K562 (cell line): ENCODE measurements at regions not wholly inside any gene's neighbourhood (a gene's known extent, or its start where the extent isn't known, plus 50 kb on each side); places are given as distances from the start of the nearest gene placed in this dataset.

Experiments
- ATAC-seq: fragments of 200-7000 bp; cut with Tn5 transposase; 3 replicates; pipeline ENCODE4 v1.9.1; 2020; ENCODE audit warnings: moderate library complexity
- BruUV-seq: library from RNA; stranded (reverse); fragments of 400-500 nt; replicated peaks from 2 replicates; lab custom pipeline; 2021; lab: Mats Ljungman, UMichigan
- CTCF ChIA-PET: fragments of 300-600 bp; formaldehyde crosslinking; extraction: SDS; loops from one replicate; lab custom pipeline; 2021; ENCODE audit warnings: low intra/inter-chr PET ratio; lab: Yijun Ruan, JAX
- POLR2A ChIA-PET: fragments of 300-600, 350-650 bp; sonication (Branson Sonifier 250); formaldehyde crosslinking; extraction: SDS; loops from one replicate; lab custom pipeline; 2021; ENCODE audit warnings: antibody characterized with exemption, inconsistent platforms; lab: Yijun Ruan, JAX
- DNase-seq, 4 experiments: peaks; one replicate each; pipeline versions ENCODE4 v3.0.0 to v3.0.0-alpha.2; 2011 to 2018; ENCODE audit warnings: low spot score in 3 of 4, mixed read lengths in 3 of 4; ENCODE audit errors: extremely low read depth in 1 of 4
- FAIRE-seq: peaks from 2 replicates; lab custom pipeline; 2011; peaks lifted over from hg19 to GRCh38; lab: Jason Lieb, UNC
- H2AFZ ChIP-seq: 2 replicates; pipeline ENCODE4 v1.6.0; 2011; ENCODE audit warnings: low read depth, low read length, control low read depth, inconsistent platforms
- H3K27ac ChIP-seq: fragments of 200-600 bp; 3 replicates; pipeline ENCODE4 v1.8.0; 2011; ENCODE audit warnings: low read depth, mild to moderate bottlenecking, control low read depth, inconsistent platforms, low read length, moderate library complexity, mixed read lengths; ENCODE audit errors: extremely low read depth
- H3K27me3 ChIP-seq, 2 experiments: fragments of 300-600 bp in 1 of 2; 2 replicates in 1 of 2; 3 replicates in 1 of 2; pipeline versions ENCODE4 v1.6.0 to v1.8.0; 2011; ENCODE audit warnings: inconsistent platforms in 2 of 2, low read length in 2 of 2, mild to moderate bottlenecking in 1 of 2, mixed read lengths in 1 of 2, moderate library complexity in 1 of 2; ENCODE audit not compliant: control insufficient read depth in 2 of 2, insufficient read depth in 2 of 2
- H3K36me3 ChIP-seq: fragments of 300-600 bp; 3 replicates; pipeline ENCODE4 v1.8.0; 2011; ENCODE audit warnings: mild to moderate bottlenecking, low read length, inconsistent platforms; ENCODE audit not compliant: control insufficient read depth, insufficient read depth
- H3K4me1 ChIP-seq, 2 experiments: fragments of 200-600 bp in 1 of 2; replicated peaks in 1 of 2; 2 replicates in 1 of 2; 3 replicates in 1 of 2; pipeline versions ENCODE4 v1.5.1 to v1.8.0; 2011; ENCODE audit warnings: inconsistent platforms in 2 of 2, low read length in 2 of 2, mild to moderate bottlenecking in 1 of 2, mixed read lengths in 1 of 2, moderate library complexity in 1 of 2; ENCODE audit not compliant: control insufficient read depth in 2 of 2, insufficient read depth in 2 of 2
- H3K4me2 ChIP-seq: 2 replicates; pipeline ENCODE4 v1.6.1; 2011; ENCODE audit warnings: low read length, control low read depth, inconsistent platforms, mixed read lengths; ENCODE audit not compliant: insufficient read depth
- H3K4me3 ChIP-seq: fragments of 200-600 bp; sonication (generic), shearing (Covaris generic); 2 replicates; pipeline ENCODE4 v1.5.1; 2016; ENCODE audit warnings: control low read depth, inconsistent platforms
- H3K79me2 ChIP-seq: fragments of 200-600 bp; 3 replicates; pipeline ENCODE4 v1.8.0; 2011; ENCODE audit warnings: low read length, inconsistent platforms; ENCODE audit not compliant: control insufficient read depth, insufficient read depth
- H3K9ac ChIP-seq, 2 experiments: 2 replicates each; pipeline versions ENCODE4 v1.6.0 to v1.6.1; 2011; ENCODE audit warnings: low read depth in 2 of 2, low read length in 2 of 2, control low read depth in 1 of 2, inconsistent platforms in 1 of 2, mild to moderate bottlenecking in 1 of 2, mixed read lengths in 1 of 2; ENCODE audit not compliant: insufficient read depth in 1 of 2
- H3K9me1 ChIP-seq: one replicate; pipeline ENCODE4 v1.6.0; 2011; ENCODE audit warnings: inconsistent platforms, mild to moderate bottlenecking, low read length, moderate library complexity; ENCODE audit not compliant: control insufficient read depth, insufficient read depth
- H3K9me3 ChIP-seq: replicated peaks from 2 replicates; pipeline ENCODE4 v1.5.1; 2011; ENCODE audit warnings: low read depth, low read length, inconsistent platforms; ENCODE audit not compliant: control insufficient read depth, insufficient read depth
- H4K20me1 ChIP-seq: replicated peaks from 2 replicates; pipeline ENCODE4 v1.6.1; 2011; ENCODE audit warnings: low read length, inconsistent platforms, mixed read lengths; ENCODE audit not compliant: control insufficient read depth, insufficient read depth
- ASH1L ChIP-seq: fragments of 450-650 bp; IDR thresholded peaks from 2 replicates; pipeline ENCODE4 v1.6.1; 2018; ENCODE audit warnings: borderline replicate concordance, mild to moderate bottlenecking, low read depth; ENCODE audit not compliant: partially characterized antibody
- CTCF ChIP-seq, 3 experiments: IDR thresholded peaks in 2 of 3; conservative IDR thresholded peaks in 1 of 3; 2 replicates each; pipeline ENCODE4 v1.5.1; 2011 to 2012; ENCODE audit warnings: low read length in 3 of 3, mild to moderate bottlenecking in 3 of 3, control low read depth in 2 of 3, improper control_type of control experiment in 1 of 3, inconsistent platforms in 1 of 3, low read depth in 1 of 3, mixed read lengths in 1 of 3, moderate library complexity in 1 of 3; ENCODE audit not compliant: insufficient read depth in 2 of 3
- CTCFL ChIP-seq: IDR thresholded peaks from 2 replicates; pipeline ENCODE4 v1.6.1; 2011; ENCODE audit warnings: borderline replicate concordance, low read depth, mild to moderate bottlenecking, moderate library complexity, low read length; ENCODE audit not compliant: insufficient read depth, poor library complexity, severe bottlenecking
- MTA1 ChIP-seq: fragments of 450-650 bp; IDR thresholded peaks from 2 replicates; pipeline ENCODE4 v1.6.1; 2017; ENCODE audit warnings: borderline replicate concordance
- PHF8 ChIP-seq: fragments of 200-600 bp; sonication (generic); IDR thresholded peaks from 2 replicates; pipeline ENCODE4 v1.6.1; 2012; ENCODE audit warnings: mixed run types, mild to moderate bottlenecking, inconsistent platforms, low read length, moderate library complexity, borderline replicate concordance
- RAD21 ChIP-seq, 2 experiments: fragments of 250-450 bp in 1 of 2; fragments of 450-650 bp in 1 of 2; sonication (Bioruptor Pico) in 1 of 2; formaldehyde crosslinking in 1 of 2; IDR thresholded peaks in 1 of 2; conservative IDR thresholded peaks in 1 of 2; 2 replicates each; pipeline versions ENCODE4 v1.4.0 to v1.8.0; 2020 to 2022; ENCODE audit warnings: mild to moderate bottlenecking in 2 of 2, moderate library complexity in 1 of 2
- REST ChIP-seq, 2 experiments: fragments of 450-650 bp; formaldehyde crosslinking in 1 of 2; IDR thresholded peaks; 2 replicates each; pipeline versions ENCODE4 v1.4.0 to v1.6.1; 2014 to 2020; ENCODE audit warnings: mild to moderate bottlenecking in 2 of 2, borderline replicate concordance in 1 of 2, low read depth in 1 of 2
- ZNF12 ChIP-seq: sonication (generic); formaldehyde crosslinking; IDR thresholded peaks from 2 replicates; pipeline ENCODE4 v1.4.0; 2020; ENCODE audit warnings: mild to moderate bottlenecking, missing genetic modification reagents
- WGBS: fragments of 100-300 bp; shearing (Covaris generic); methylation state at CpG from one replicate; pipeline ENCODE4 v1.1.6; 2016; ENCODE audit warnings: low coverage, mixed read lengths; ENCODE audit not compliant: insufficient coverage; ENCODE audit errors: missing lambda C conversion rate; 5-methylcytosine and 5-hydroxymethylcytosine counted together
- in situ Hi-C: fragments of 300-500 bp; cut with MboI; formaldehyde crosslinking; loops from 4 replicates; pipeline ENCODE4 v1.15.0; 2018; ENCODE audit warnings: inconsistent platforms, mixed read lengths
- intact Hi-C: fragments of 100-400 bp; cut with micrococcal nuclease; formaldehyde crosslinking; loops from 2 replicates; pipeline ENCODE4 v1.14.2; 2022

GRCh38 chr13:30551189-30551588, 66.5 kb upstream of the USPL1 start:
- H3K9me3 ChIP-seq: no peaks in the 10 kb centered on the region
- H3K27ac ChIP-seq: no peak overlapping the region
- no peaks in the 10 kb centered on the region for H4K20me1 ChIP-seq
- no peaks in the 10 kb centered on the region for H3K9me1 ChIP-seq
- no peak overlapping the region for H3K9ac ChIP-seq
- no peak overlapping the region for H3K4me3 ChIP-seq
- H3K4me2 ChIP-seq: no peak overlapping the region
- peaks cover 4 to 6% of the 10 kb centered on the region in 2 experiments; a peak in 1 of 5 replicates for H3K27me3 ChIP-seq
- ChIA-PET POLR2A (no interaction called here), CTCF (no interaction called here)
- 33% methylated on average over 2 of the region's 2 CpGs for WGBS
- peak in 2 of 4 experiments; percentile 14 to 29 for DNase-seq
- H2AFZ ChIP-seq: no peak overlapping the region
- peak; percentile 85 for ATAC-seq
- no peaks in the 10 kb centered on the region for H3K4me1 ChIP-seq
- intact Hi-C loops: loop anchor here (5.0 to 10.0 kb wide), 2 partner anchors 86 to 144 kb away; partner anchors contain the start of gene HMGB1
- peak; percentile 63 for FAIRE-seq
- no TSS peak for BruUV-seq
- H3K36me3 ChIP-seq: no peaks in the 10 kb centered on the region
- H3K79me2 ChIP-seq: no peaks in the 10 kb centered on the region
- in situ Hi-C loops: no loop called here
- peak; percentile 56; the same call in 1 of the 2 replicates for TF ChIP-seq REST (IDR thresholded peaks at IDR 0.05; ENCODE audit: borderline replicate concordance)
- TF ChIP-seq REST (CRISPR knock-in tag; IDR thresholded peaks at IDR 0.05; ENCODE audit: low read depth): no peak
- peak; percentile 23 to 53 (median 48); a peak in 3 of 6 replicates for TF ChIP-seq CTCF (IDR thresholded peaks at IDR 0.05 in 2 of 3, conservative IDR thresholded peaks at IDR 0.05 in 1 of 3; ENCODE audit: insufficient read depth in 2 of 3, low read depth in 1 of 3, low read length in 3 of 3)
- peak; percentile 49 to 64 for TF ChIP-seq RAD21 (CRISPR knock-in tag; conservative IDR thresholded peaks at IDR 0.05 in 1 of 2, IDR thresholded peaks at IDR 0.05 in 1 of 2)
- no peak for TF ChIP-seq MTA1
- no peak for TF ChIP-seq ASH1L
- TF ChIP-seq ZNF12 (CRISPR knock-in tag): no peak
- peak; percentile 22 for TF ChIP-seq CTCFL
- no peak for TF ChIP-seq PHF8
